ENCODE measurements at regions not wholly inside any gene's neighbourhood (a gene's known extent, or its start where the extent isn't known, plus 50 kb on each side); places are given as distances from the start of the nearest gene placed in this dataset.

DNA sequence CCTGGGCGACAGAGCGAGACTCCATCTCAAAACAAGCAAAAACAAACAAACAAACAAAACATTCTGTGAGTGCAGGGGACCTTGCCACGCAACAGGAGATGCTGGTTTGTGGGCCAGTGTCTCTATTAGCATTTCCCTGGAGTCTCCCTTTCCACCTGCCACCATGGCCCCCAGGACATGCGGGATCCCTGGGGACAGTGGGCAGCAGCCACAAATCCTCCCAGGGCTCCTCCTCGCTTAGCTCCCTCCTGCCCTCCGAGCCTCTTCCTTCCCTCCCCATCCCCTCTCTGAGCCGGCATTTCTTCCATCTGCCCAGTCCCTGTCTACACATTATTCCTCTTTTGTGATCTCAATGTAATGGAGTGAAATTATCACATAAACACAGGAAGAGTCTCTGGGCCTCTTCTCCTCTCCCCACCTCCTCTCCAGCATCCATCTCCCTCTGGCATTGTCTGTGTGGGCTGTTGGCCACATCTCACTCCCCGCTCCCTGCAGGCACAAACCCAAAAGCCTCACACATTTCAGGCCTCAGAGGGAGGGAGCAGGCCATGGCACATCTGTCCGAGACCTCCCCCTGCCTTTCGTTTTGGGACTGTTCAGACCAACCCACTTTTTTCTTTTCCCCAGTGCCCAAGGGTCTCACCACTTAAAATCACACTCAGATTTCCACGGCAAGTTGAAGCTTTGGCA lies 144.3 kb downstream of the MIS18A start:
- no peak for DNase-seq

DNA sequence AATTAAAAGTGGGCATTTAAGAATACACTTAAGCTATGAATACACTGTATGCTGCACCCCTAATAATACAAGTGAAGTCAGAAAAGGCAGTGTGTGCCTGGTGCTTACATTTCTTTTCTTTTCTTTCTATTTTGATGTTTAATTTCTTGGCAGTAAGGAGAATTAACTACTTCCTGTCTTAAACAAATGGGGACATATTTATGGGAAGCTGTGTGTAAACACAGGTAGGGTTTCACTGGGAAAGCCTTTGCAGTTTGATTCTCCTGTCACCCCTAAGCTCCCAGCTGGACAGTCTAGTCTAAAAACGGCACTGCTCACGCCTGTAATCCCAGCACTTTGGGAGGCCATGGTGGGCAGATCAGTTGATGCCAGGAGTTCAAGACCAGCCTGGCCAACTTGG lies 146.0 kb downstream of the MIS18A start:
- DNase-seq: no peak

DNA sequence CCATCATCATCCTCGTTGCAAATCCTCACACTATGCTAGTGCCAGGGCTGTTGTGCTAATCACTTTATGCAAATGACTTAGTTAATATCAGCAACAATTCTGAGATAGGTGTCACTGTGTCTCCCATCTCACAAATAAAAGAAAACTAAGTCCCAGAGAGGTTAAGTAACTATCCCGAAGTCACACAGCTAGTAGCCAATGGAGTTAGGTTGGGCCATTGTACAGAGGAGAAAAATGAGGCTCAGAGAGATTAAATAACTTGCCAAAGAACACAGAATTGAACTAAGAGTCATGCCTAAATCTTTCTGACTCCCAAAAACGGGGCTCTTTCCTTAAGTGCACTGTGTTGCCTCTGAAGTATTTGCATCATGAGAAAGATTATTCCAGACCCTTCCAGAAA lies 146.4 kb downstream of the MIS18A start:
- DNase-seq: no peak

DNA sequence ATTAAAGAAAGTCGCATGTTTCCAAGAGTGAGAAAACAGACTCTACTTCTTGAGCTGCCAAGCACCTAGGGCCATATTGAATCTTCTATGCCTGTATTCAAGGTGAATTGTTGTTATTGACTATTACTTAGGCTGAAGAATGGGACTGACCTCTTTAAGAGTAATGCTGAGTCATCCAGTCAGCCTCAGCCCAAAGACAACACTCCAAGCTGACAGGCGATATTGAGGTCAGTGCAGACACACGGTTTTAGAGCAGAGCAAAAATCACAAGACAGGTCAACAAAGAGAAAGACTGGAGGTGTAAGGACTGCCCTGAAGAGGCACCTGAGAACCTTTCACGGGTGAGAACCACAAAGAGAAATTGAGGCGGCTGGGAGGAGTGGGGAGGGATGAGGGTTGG lies 146.9 kb downstream of the MIS18A start:
- DNase-seq: no peak

DNA sequence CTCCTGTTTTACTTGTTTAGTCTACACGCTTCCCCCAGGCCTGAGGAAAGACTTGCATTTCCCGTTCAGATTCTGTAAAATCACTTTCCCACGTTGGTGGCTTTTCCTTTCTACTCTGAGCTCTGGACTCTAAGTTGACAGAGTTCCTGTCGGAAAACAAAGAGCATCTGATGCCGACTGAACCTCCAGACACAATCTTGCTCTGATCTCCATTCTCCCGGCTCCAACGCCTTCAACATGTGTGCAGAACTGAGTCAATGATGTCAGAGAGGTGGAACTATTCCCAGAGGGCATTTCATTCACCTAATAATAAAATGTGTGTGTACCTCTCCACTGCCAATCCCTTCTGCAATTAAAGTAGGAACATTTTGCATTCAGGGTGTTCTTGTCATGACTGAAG lies 147.7 kb downstream of the MIS18A start:
- no peak for DNase-seq

DNA sequence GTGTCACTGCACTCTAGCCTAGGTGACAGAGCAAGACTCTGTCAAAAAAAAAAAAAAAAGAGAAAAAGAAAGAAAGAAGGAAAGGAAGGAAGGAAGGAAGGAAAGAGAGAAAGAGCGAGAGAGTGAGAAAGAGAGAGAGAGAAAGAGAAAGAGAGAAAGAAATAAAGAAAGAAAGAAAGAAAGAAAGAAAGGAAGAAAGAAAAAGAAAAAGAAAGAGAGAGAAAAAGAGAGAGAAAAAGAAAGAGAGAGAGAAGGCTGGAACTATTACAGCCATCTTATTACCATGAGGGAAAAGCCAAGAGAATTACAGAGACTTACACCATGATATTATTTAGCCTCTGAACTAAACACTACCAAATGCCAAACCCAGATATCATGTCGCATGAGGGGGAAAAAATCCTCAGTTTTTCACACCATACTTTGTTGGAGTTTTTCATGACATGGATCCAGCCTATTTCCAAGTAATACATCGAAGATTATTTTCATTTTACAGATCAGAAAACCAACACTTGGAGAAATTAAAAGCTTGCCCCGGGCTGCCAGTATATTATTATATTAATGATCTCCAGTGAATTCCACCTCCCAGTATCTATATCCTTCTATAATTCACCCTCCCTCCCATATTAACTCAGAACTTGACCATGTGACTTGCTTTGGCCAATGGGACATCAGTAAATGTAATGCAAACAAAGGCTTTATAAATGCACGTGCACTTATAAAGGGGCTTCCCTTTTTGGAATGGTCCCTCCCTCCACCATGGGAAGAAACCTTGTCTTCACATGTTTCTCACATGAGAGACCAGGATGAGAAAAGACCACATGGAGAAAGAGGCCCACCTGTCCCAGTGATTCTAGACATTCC lies 148.6 kb downstream of the MIS18A start:
- no peak for DNase-seq

DNA sequence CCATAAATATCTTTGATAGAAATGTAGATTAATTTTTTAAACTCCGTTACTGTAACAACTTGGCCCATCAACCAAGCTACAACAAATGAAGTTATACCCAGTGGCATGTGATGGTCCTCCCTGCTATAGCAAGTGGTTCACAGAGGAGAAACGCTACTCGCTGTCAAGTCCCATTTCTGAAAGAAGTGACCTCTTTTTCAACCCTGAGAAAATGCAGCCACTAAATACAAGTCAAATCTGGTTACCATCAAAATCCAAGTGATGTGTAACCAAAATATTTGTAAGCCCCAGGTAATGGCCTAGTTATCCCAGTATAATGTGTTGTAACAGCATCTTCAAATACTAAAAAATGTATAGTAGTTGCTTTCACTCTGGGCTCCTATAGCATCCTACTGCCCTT lies 151.8 kb downstream of the MIS18A start:
- DNase-seq: no peak

DNA sequence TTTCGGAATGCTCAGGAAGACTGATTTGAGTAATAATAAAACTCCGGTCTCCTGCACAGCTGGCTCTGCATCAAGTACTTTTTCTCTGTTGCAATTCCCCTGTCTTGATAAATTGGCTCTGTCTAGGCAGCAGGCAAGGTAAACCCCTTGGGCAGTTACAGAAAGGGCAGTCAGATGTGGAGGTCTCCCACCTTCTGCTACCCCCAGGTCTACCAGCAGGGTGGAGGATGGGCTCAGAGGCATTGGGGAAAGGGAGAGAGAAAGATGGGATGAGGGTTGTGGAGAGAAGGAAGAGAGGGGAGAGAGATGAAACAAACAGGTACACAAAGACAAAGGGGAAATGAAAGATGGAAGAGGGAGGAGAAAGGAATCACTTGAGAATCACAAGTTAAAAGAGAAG lies 156.8 kb downstream of the MIS18A start:
- DNase-seq: no peak

DNA sequence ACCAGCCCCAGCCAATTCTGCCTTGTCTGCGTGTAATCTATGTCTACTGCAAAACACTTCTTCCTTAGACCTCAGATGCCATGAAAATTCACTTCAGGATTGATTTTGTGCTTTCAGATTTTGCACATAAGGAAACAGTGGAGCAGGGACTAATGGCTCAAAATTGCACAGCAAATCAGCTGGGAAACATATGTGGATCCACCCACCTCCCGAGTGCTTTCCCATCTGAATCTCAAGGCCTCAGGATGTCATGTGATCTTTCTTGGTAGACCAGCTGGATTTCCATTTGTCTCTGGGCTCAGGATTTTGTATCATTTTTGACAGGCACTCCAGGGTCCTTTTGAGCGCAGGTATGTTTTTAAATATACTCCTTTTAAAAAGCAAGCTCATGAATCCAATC lies 158.6 kb downstream of the MIS18A start:
- no peak for DNase-seq

DNA sequence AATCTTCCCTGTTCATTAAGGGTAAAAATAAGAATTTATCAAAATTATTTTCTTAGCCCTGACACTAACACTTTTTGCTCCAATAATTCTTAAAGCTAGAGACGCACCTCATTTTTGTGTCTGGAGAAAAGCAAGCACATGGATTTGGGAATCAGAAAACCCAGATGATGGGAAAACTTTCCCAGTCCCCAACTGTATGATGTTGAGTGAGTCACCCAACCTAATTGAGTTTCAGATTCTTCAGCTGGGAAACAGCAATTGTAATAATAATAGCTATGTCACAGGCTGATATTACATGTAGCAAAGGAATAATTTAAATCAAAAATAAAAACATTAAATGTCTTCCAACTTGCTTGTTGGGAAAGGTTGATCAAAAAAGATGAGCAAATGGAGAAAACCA lies 159.0 kb downstream of the MIS18A start:
- DNase-seq: no peak

DNA sequence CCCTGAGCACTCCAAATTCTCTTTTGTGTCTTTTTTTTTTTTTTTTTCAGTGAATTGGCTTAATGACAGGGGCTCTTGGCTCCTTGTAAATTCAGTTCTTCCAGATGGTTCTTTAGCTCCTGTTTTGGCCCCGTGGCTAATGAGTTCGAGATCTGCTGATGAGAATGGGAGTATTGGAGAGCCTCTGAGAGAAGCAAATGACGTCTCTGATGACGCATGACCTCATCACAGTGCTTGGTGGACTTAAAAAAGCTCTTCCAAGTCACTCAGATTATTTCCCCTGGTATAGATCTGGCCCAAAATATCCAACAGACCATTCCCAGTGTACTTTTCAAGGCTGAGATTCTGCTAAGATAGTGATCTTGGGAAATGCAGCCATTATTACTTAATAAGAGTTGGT lies 159.5 kb downstream of the MIS18A start:
- DNase-seq: no peak

DNA sequence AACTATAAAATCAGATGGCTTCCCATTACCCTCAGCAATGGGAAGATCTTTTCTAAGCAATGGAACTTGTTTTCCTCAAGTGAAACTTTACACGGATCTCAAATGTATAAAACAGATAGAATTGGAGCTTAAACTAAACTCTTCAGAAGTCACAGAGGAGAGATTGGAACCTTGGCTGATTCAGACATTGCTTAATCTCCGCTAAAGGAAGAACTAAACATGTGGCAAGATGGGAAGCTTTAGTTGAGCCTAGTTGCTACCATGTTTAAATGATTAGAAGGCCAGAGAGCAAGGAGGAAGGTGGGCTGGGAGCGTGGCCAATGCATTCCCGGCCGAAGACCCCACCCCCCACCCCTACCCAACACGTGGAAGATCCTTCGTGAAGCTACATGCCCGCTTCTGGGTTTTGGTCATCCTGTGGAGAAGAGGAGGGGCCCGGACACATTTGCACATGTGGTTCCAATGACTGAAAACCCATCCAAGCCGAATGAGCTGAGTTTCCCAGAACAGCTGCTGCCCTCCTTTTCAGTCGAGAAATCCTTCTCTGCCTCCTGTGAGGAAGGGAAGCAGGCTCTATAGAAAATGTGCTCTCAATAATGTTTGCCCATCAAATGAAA lies 164.3 kb downstream of the MIS18A start:
- no peak for DNase-seq

DNA sequence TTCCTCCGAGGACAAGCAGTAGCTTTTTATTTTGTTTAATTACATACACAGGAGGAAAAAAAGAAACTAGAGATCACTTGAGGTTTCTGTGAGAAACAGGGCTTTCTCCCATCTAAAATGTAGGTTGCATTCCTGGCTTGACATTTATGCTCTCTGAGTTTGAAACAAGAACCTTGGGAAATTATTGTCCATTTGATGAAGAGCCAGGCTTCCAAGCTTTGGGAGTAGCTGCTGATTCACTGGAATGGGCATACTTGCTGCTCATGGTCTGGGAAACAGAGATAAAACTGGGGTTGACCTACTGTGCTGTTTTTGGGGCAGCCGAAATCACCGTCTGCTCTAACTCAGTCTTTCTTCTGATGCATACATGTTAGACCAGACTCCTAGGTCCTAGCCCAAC lies 165.4 kb downstream of the MIS18A start:
- no peak for DNase-seq

DNA sequence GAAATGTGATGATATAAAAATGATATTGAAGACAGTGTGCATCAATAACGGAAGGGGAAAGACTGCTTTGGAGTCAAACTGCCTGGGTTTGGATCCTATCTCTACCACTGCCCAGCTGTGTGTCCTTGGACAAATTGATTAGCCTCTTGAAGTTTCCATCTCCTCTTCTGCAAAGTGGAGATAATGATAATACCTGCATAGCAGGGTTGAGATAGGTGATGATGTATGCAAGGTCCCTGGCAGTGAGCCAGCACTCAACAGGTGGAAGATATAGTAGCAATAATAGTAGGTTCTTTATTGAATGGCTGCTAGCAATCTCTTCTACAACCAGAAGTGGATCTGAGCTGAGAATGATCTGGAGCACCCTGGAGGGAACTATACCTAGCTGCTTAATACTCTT lies 166.7 kb downstream of the MIS18A start:
- DNase-seq: no peak

DNA sequence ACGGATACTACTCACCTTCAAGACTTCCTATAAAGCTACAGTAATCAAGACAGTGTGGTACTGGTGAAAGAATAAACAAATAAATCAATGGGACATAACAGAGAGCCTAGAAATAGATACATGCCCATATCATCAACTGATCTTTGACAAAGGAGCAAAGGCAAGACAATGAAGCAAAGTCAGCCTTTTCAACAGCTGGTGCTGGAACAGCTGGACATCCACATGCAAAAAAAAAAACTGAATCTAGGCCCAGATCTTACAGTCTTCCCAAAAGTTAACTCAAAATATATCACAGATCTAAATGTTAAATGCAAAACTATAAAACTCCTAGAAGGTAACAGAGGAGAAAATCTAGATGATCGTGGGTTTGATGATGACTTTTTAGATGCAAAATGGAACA lies 170.3 kb downstream of the MIS18A start:
- no peak for DNase-seq

DNA sequence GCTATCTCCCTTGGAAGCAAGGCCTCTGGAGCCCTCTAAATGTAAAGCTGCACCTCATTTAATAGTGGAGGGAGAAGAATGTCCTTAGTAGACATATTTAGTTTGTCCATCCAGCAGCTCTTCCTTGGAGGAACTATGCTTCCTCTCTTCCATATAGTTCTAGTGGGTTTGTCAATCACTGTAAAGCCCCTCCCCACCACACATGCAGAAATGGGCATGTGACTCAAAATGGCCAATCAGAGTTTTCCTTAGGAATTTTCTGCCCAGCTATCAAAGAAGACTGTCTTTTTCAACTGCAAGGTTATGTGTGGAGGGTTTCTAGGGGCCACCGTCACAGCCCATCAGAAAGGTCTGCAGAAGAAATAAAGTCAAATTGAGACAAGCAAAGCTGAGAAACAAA lies 175.5 kb downstream of the MIS18A start:
- DNase-seq: no peak

DNA sequence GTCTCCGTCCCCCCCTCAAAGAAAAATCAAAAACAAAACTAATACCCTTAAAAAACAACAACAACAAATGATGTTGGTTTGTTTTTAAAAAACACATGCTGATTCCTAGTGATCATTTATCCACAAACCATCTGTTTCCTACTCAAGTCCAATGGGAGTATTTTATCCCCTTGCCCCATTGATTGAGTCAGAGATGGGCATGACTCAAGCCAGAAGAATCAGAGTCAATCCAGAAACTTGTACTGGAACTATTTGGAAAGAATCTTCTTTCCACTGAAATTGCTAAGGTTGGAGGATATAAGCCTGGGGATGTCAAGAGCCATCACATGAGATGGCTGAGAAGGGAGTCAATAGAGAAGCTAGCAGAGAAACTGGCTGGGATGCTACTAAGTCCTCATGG lies 176.4 kb downstream of the MIS18A start:
- no peak for DNase-seq

DNA sequence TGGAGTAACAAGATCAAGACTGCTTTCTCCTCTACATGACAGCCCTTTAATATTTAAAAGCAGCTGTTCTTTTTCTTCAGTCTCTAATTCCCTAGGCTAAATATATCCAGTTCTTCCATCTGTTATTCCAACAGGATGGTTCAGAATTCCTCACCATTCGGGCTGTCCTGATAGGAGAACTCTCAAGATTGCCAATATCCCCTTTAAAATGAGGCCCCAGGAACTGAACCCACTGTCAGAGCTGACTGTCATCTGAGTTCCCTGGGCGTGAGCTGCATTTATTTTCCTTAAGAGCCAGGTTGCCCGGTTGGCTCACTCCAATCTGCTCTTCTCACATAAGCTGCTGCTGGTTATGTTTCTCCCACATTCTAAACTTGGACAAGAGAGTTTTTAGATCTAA lies 177.6 kb downstream of the MIS18A start:
- no peak for DNase-seq

DNA sequence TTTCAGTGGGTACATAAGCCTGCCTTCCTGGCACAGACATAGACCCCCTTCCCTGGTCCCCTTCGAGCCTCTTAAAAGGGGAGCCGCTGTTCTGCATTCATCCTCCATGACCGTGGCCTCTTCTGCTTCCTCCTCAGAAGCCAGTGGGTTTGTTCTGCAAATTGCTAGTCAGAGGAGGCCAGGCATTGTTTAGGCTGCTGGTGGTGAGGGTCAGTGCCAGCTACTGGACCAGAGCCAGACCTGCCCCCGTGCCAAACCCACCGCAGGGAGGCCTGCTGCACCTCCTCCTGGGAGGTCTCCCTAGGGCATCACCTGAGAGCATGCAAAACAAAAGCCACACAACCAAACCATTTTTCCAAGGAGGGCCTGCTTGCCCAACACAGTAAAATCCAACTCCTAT lies 178.4 kb downstream of the MIS18A start:
- DNase-seq: no peak

DNA sequence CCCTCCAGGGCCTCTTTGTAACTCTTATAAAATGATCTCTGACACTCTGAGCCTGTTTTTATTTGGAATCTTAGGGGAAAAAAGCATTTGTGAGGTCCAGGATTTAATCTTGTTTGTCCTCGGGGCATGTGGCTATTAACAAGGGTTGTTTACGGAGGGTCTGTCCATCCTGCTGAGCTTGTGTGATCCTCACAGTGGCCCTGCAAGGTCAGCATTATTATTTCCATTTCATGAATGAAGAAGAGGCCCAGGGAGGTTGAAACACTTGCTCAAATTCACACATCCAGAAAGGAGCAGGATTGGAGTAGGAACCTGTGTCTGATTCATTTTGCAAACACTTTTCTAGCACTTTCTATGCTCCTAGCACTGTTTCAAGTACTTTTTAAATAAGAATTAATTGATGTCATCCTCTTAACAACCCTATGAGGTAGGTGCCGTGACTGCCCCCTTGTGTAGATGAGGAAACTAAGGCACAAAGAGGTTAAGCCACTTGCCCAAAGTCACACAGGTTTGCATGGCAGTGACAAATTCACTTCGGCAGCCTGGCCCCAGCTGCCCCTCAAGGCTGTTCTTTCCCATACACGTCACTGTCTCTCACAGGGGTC lies 178.9 kb downstream of the MIS18A start:
- DNase-seq: no peak

DNA sequence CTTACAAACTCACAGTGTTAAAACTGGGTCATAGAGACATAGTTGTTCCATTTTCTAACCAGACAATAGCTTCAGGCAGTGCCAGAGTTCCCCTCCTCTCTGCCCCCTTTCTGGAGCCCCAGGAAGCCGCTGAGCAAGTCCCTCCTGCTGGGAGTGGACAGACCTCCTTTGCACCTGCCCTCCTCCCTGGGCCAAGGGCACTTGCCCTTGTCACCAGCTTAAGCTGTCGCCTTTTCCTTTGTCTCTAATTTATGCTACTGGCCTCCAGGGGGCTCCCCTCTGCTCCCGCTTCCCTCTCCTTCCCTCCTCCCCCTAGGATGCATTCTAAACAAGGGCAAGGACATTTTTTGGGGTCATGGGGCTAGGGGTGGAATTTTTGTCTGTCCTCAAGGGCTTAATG lies 182.4 kb downstream of the MIS18A start:
- DNase-seq: no peak

DNA sequence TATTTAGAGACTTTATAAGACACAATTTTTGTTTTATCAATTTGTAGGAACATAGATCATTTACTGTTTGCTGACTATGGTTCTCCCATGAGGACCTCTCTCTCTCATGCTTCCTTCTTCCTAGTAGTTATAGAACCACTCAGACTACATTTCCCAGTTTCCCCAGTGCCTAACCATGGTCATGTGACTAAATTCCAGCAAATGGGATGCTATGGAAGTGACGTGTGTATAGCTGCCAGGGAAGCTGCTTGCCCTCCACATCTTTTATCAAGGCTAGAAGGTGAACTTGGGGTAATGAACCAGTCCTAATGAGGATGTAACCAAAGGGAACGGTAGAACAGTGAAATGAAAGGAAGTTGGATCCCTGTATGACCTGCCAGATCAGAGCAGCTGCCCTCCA lies 184.0 kb downstream of the MIS18A start:
- no peak for DNase-seq
